Ovary (tissue), 7 donors: ENCODE measurements at regions not wholly inside any gene's neighbourhood (a gene's known extent, or its start where the extent isn't known, plus 50 kb on each side); places are given as distances from the start of the nearest gene placed in this dataset.

Experiments
- DNase-seq, 5 donors: peaks; one replicate each; pipeline ENCODE4 v3.0.0-alpha.2; 2019 to 2020
- H3K27ac ChIP-seq, 2 donors: fragments of 200-600 bp; one replicate each; pipeline versions ENCODE4 v1.5.1 to v1.8.0; 2019 to 2022
- H3K27me3 ChIP-seq: fragments of 200-600 bp; one replicate; pipeline ENCODE4 v1.8.0; 2022
- H3K36me3 ChIP-seq: fragments of 200-600 bp; sonication (generic); one replicate; pipeline ENCODE4 v1.5.1; 2019
- H3K4me1 ChIP-seq: one replicate; pipeline ENCODE4 v1.8.1; 2013; ENCODE audit warnings: mild to moderate bottlenecking, moderate library complexity; ENCODE audit not compliant: insufficient read depth
- H3K4me3 ChIP-seq: fragments of 200-600 bp; sonication (generic); one replicate; pipeline ENCODE4 v1.5.1; 2017
- H3K9me3 ChIP-seq, 2 donors: fragments of 200-600 bp in 1 of 2; sonication (generic) in 1 of 2; one replicate each; pipeline versions ENCODE4 v1.5.1 to v1.8.1; 2013 to 2019; ENCODE audit warnings: mild to moderate bottlenecking in 1 of 2, moderate library complexity in 1 of 2
- EP300 ChIP-seq: sonication (generic); formaldehyde crosslinking; IDR thresholded peaks from one replicate; pipeline ENCODE4 v1.6.1; 2017; ENCODE audit warnings: antibody characterized with exemption
- POLR2A ChIP-seq: fragments of 450-650 bp; IDR thresholded peaks from one replicate; pipeline ENCODE4 v1.6.1; 2017; ENCODE audit warnings: antibody characterized with exemption, mild to moderate bottlenecking, moderate library complexity
- WGBS, 3 donors: extraction: QIAGEN DNeasy Blood & Tissue Kit in 1 of 3; methylation state at CpG; one replicate each; pipeline versions ENCODE4 v1.1.5 to v1.1.7; 2013 to 2017; 5-methylcytosine and 5-hydroxymethylcytosine counted together
- intact Hi-C, 4 donors: fragments of 100-400 bp; cut with DNase I; formaldehyde crosslinking; loops; one replicate each; pipeline versions ENCODE4 v1.11.0 to v1.15.1; 2022 to 2023
- TF ChIP-seq, protein P1 (sequence below), 3 donors: fragments of 450-650 bp in 2 of 3; fragments of 200-600 bp in 1 of 3; IDR thresholded peaks; one replicate each; pipeline versions ENCODE4 v1.5.1 to v1.8.0; 2016 to 2022; ENCODE audit warnings: antibody characterized with exemption in 3 of 3, mild to moderate bottlenecking in 1 of 3
- donor health status: DM: no; HTN: no; CAD: no; lungs with moderate emphysema.
- donor health status: DM: no; HTN: no; CAD: no.
- donor health status: Bipolar disorder and iron deficiency.
- donor health status: DM: no; HTN: no; CAD: no.
- donor health status: DM: yes; HTN: yes; CAD: no.

GRCh38 chr7:36070230-36070629 lies 82.8 kb upstream of the EEPD1 start:
- H3K4me1 ChIP-seq = no peaks in the 10 kb centered on the region
- no peaks in the 10 kb centered on the region for H3K27me3 ChIP-seq
- H3K27ac ChIP-seq = no peak overlapping the region
- no peaks in the 10 kb centered on the region for H3K36me3 ChIP-seq
- no peaks in the 10 kb centered on the region for H3K9me3 ChIP-seq
- TF ChIP-seq POLR2A = no peak
- TF ChIP-seq, protein P1, sequence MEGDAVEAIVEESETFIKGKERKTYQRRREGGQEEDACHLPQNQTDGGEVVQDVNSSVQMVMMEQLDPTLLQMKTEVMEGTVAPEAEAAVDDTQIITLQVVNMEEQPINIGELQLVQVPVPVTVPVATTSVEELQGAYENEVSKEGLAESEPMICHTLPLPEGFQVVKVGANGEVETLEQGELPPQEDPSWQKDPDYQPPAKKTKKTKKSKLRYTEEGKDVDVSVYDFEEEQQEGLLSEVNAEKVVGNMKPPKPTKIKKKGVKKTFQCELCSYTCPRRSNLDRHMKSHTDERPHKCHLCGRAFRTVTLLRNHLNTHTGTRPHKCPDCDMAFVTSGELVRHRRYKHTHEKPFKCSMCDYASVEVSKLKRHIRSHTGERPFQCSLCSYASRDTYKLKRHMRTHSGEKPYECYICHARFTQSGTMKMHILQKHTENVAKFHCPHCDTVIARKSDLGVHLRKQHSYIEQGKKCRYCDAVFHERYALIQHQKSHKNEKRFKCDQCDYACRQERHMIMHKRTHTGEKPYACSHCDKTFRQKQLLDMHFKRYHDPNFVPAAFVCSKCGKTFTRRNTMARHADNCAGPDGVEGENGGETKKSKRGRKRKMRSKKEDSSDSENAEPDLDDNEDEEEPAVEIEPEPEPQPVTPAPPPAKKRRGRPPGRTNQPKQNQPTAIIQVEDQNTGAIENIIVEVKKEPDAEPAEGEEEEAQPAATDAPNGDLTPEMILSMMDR (IDR thresholded peaks at IDR 0.05) = no peak
- no peak for TF ChIP-seq EP300
- no peak overlapping the region for H3K4me3 ChIP-seq
- no peak for DNase-seq
- intact Hi-C loops = no loop called here
- 79 to 84% (median 82%) methylated on average over 8 of the region's 8 CpGs for WGBS, 3 donors

GRCh38 chr7:36071605-36072004 lies 81.4 kb upstream of the EEPD1 start:
- H3K36me3 ChIP-seq = no peaks in the 10 kb centered on the region
- no peak overlapping the region for H3K4me3 ChIP-seq
- no peak for DNase-seq
- WGBS, 3 donors = 100% methylated on average over 1 of the region's 1 CpG
- H3K27me3 ChIP-seq = no peaks in the 10 kb centered on the region
- H3K27ac ChIP-seq = no peak overlapping the region
- H3K4me1 ChIP-seq = no peaks in the 10 kb centered on the region
- intact Hi-C loops = no loop called here
- no peak for TF ChIP-seq POLR2A
- no peak for TF ChIP-seq EP300
- TF ChIP-seq, protein P1 (IDR thresholded peaks at IDR 0.05) = no peak
- H3K9me3 ChIP-seq = no peaks in the 10 kb centered on the region

DNA sequence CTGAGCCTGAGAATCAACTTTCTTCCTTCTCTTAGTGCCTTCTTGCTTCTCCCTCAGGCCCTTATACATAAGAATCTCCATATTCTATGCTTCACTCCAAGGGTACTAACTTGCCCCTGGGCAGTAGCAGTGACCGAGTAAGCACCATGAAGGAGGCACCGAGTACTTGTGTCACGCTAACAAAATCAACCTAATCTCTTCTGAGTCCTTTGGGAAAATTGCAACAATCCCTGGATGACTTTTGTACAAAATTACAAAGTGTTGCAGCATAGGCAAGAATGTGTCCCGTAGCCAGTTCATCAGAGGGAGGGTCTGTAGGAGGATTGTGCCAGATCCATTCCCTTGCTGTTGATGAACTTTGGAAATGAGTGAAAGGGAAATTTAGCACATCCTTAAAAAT lies 80.4 kb upstream of the EEPD1 start:
- no peaks in the 10 kb centered on the region for H3K9me3 ChIP-seq
- 83 to 94% (median 91%) methylated on average over 4 of the region's 4 CpGs for WGBS, 3 donors
- no peaks in the 10 kb centered on the region for H3K27me3 ChIP-seq
- H3K4me3 ChIP-seq = no peak overlapping the region
- TF ChIP-seq, protein P1 (IDR thresholded peaks at IDR 0.05) = no peak
- TF ChIP-seq POLR2A (no peak), EP300 (no peak)
- intact Hi-C loops = no loop called here
- DNase-seq = no peak
- no peaks in the 10 kb centered on the region for H3K4me1 ChIP-seq
- H3K27ac ChIP-seq = no peak overlapping the region
- no peaks in the 10 kb centered on the region for H3K36me3 ChIP-seq

DNA sequence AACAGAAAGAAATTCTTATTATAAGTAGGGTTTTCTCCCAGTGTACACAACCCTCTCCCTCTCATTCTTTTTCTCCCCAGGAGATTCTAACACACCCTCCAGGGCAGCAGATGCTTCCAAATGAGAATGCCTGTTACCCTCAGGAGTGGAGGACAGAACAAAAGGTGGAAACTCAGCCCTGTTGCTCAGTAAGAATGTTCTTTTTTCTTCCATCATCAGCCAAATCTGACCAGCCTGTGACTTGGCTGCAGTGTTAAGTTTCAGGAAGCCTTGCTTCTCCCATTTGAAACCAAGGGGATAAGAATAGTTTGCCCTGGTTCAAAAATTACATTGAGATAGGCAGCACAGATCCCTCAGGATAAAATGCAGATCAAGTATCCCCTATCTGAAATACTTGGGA lies 77.5 kb upstream of the EEPD1 start:
- intact Hi-C loops = no loop called here
- no peak overlapping the region for H3K4me3 ChIP-seq
- no peaks in the 10 kb centered on the region for H3K4me1 ChIP-seq
- H3K36me3 ChIP-seq = no peaks in the 10 kb centered on the region
- no peaks in the 10 kb centered on the region for H3K9me3 ChIP-seq
- H3K27ac ChIP-seq = no peak overlapping the region
- TF ChIP-seq POLR2A (no peak), EP300 (no peak)
- TF ChIP-seq, protein P1 (IDR thresholded peaks at IDR 0.05) = no peak
- DNase-seq = no peak
- H3K27me3 ChIP-seq = no peaks in the 10 kb centered on the region

- Histone ChIP-seq H3K4me1 (no peaks in the 10 kb centered on the region), H3K27me3 (no peaks in the 10 kb centered on the region), H3K4me3 (no peak overlapping the region), H3K36me3 (no peaks in the 10 kb centered on the region), H3K27ac (no peak overlapping the region), H3K9me3 (no peaks in the 10 kb centered on the region)
- intact Hi-C loops = no loop called here
- DNase-seq = no peak
- WGBS, 3 donors = 39 to 64% (median 47%) methylated on average over 5 of the region's 5 CpGs
- TF ChIP-seq, protein P1 (IDR thresholded peaks at IDR 0.05) = no peak
- TF ChIP-seq EP300 (no peak), POLR2A (no peak)
These were observed 77.0 kb upstream of the EEPD1 start for GRCh38 chr7:36076074-36076473.
